Liver (tissue), 8 donors: ENCODE measurements at regions not wholly inside any gene's neighbourhood (a gene's known extent, or its start where the extent isn't known, plus 50 kb on each side); places are given as distances from the start of the nearest gene placed in this dataset.

ENCODE experiments used
- DNase-seq: peaks from one replicate; pipeline ENCODE4 v3.0.0-alpha.2; 2017; ENCODE audit warnings: low spot score
- H3K27ac ChIP-seq, 2 donors: one replicate each; pipeline ENCODE4 v1.7.0; 2013; ENCODE audit warnings: inconsistent platforms in 2 of 2, low read length in 2 of 2, control low read depth in 1 of 2, low read depth in 1 of 2, mild to moderate bottlenecking in 1 of 2
- H3K27me3 ChIP-seq, 4 donors: one replicate each; pipeline versions ENCODE4 v1.6.1 to v1.7.0; 2013; ENCODE audit warnings: low read length in 3 of 4, inconsistent platforms in 1 of 4, mild to moderate bottlenecking in 1 of 4, moderate library complexity in 1 of 4; ENCODE audit not compliant: control insufficient read depth in 4 of 4, insufficient read depth in 4 of 4
- H3K36me3 ChIP-seq, 4 donors: one replicate each; pipeline versions ENCODE4 v1.6.1 to v1.7.0; 2013; ENCODE audit warnings: low read length in 3 of 4, mild to moderate bottlenecking in 3 of 4, low read depth in 1 of 4, moderate library complexity in 1 of 4; ENCODE audit not compliant: control insufficient read depth in 4 of 4, insufficient read depth in 3 of 4
- H3K4me1 ChIP-seq, 4 donors: one replicate each; pipeline versions ENCODE4 v1.6.1 to v1.7.0; 2013; ENCODE audit warnings: low read length in 3 of 4, mild to moderate bottlenecking in 3 of 4, moderate library complexity in 1 of 4; ENCODE audit not compliant: control insufficient read depth in 4 of 4, insufficient read depth in 4 of 4
- H3K4me3 ChIP-seq, 3 donors: one replicate each; pipeline versions ENCODE4 v1.6.1 to v1.7.0; 2013; ENCODE audit warnings: low read length in 3 of 3, control low read depth in 1 of 3, low read depth in 1 of 3, mild to moderate bottlenecking in 1 of 3
- H3K9ac ChIP-seq, 2 donors: one replicate each; pipeline ENCODE4 v1.7.0; 2013; ENCODE audit warnings: low read length in 2 of 2, mild to moderate bottlenecking in 2 of 2, moderate library complexity in 2 of 2, control low read depth in 1 of 2, low read depth in 1 of 2
- H3K9me3 ChIP-seq, 4 donors: one replicate each; pipeline versions ENCODE4 v1.6.1 to v1.7.0; 2013; ENCODE audit warnings: low read length in 3 of 4; ENCODE audit not compliant: control insufficient read depth in 4 of 4
- ATF3 ChIP-seq: IDR thresholded peaks from 2 replicates; pipeline ENCODE4 v1.6.1; 2016; ENCODE audit warnings: antibody characterized with exemption
- CTCF ChIP-seq: fragments of 150-350 bp; IDR thresholded peaks from 2 replicates; pipeline ENCODE4 v1.5.1; 2017; ENCODE audit warnings: improper control_type of control experiment, low read depth, low read length; ENCODE audit not compliant: missing input control
- FOXA1 ChIP-seq: IDR thresholded peaks from 2 replicates; pipeline ENCODE4 v1.6.1; 2016; ENCODE audit warnings: antibody characterized with exemption
- FOXA2 ChIP-seq: IDR thresholded peaks from 2 replicates; pipeline ENCODE4 v1.6.1; 2016; ENCODE audit warnings: antibody characterized with exemption
- GABPA ChIP-seq, 2 donors: IDR thresholded peaks in 1 of 2; conservative IDR thresholded peaks in 1 of 2; 2 replicates each; pipeline ENCODE4 v1.6.1; 2016; ENCODE audit warnings: antibody characterized with exemption in 2 of 2, mild to moderate bottlenecking in 1 of 2, moderate library complexity in 1 of 2
- HNF4A ChIP-seq, 2 donors: conservative IDR thresholded peaks; 2 replicates each; pipeline ENCODE4 v1.6.1; 2016; ENCODE audit warnings: antibody characterized with exemption in 2 of 2, mild to moderate bottlenecking in 2 of 2
- HNF4G ChIP-seq: IDR thresholded peaks from 2 replicates; pipeline ENCODE4 v1.6.1; 2016; ENCODE audit warnings: antibody characterized with exemption
- JUND ChIP-seq, 2 donors: IDR thresholded peaks; 2 replicates each; pipeline ENCODE4 v1.6.1; 2016; ENCODE audit warnings: antibody characterized with exemption in 2 of 2
- MAX ChIP-seq: IDR thresholded peaks from 2 replicates; pipeline ENCODE4 v1.6.1; 2016; ENCODE audit warnings: antibody characterized with exemption
- RAD21 ChIP-seq, 2 donors: IDR thresholded peaks; 2 replicates each; pipeline ENCODE4 v1.6.1; 2016; ENCODE audit warnings: antibody characterized with exemption in 2 of 2, mild to moderate bottlenecking in 2 of 2
- REST ChIP-seq: IDR thresholded peaks from 2 replicates; pipeline ENCODE4 v1.6.1; 2016; ENCODE audit warnings: antibody characterized with exemption, mild to moderate bottlenecking
- RXRA ChIP-seq, 2 donors: IDR thresholded peaks; 2 replicates each; pipeline ENCODE4 v1.6.1; 2017 to 2018; ENCODE audit warnings: antibody characterized with exemption in 2 of 2, mild to moderate bottlenecking in 1 of 2
- SP1 ChIP-seq: IDR thresholded peaks from 2 replicates; pipeline ENCODE4 v1.6.1; 2018; ENCODE audit warnings: antibody characterized with exemption, mild to moderate bottlenecking
- TAF1 ChIP-seq: conservative IDR thresholded peaks from 2 replicates; pipeline ENCODE4 v1.6.1; 2016; ENCODE audit warnings: antibody characterized with exemption, mild to moderate bottlenecking
- ZBTB33 ChIP-seq: IDR thresholded peaks from 2 replicates; pipeline ENCODE4 v1.6.1; 2016; ENCODE audit warnings: antibody characterized with exemption
- WGBS: extraction: QIAGEN DNeasy Blood & Tissue Kit; methylation state at CpG from one replicate; pipeline ENCODE4 v1.1.7; 2013; 5-methylcytosine and 5-hydroxymethylcytosine counted together
- donor health status: healthy.
- donor health status: healthy.
- donor health status: healthy.
- donor health status: healthy.
- donor health status: healthy.

- 57% methylated on average over 11 of the region's 11 CpGs for WGBS
- Histone ChIP-seq H3K4me1 (no peaks in the 10 kb centered on the region), H3K9ac (no peak overlapping the region), H3K36me3 (no peaks in the 10 kb centered on the region), H3K9me3 (no peaks in the 10 kb centered on the region), H3K27me3 (peaks cover 0 to 9% (median 0%) of the 10 kb centered on the region in 4 donors), H3K27ac (no peak overlapping the region), H3K4me3 (no peak overlapping the region)
- TF ChIP-seq CTCF: no peak
- no peak for TF ChIP-seq ATF3
- no peak for TF ChIP-seq FOXA2
- no peak for TF ChIP-seq GABPA (IDR thresholded peaks at IDR 0.05 in 1 of 2, conservative IDR thresholded peaks at IDR 0.05 in 1 of 2)
- TF ChIP-seq HNF4A (conservative IDR thresholded peaks at IDR 0.05): no peak
- TF ChIP-seq FOXA1: no peak
- no peak for TF ChIP-seq RAD21 (IDR thresholded peaks at IDR 0.05)
- no peak for TF ChIP-seq REST
- no peak for TF ChIP-seq JUND (IDR thresholded peaks at IDR 0.05)
- DNase-seq: no peak
Observed at GRCh38 chr19:28823338-28823961, 389.5 kb downstream of the UQCRFS1 start.

- DNase-seq: no peak
- Histone ChIP-seq H3K9me3 (no peaks in the 10 kb centered on the region), H3K36me3 (no peaks in the 10 kb centered on the region), H3K27me3 (peaks cover 0 to 3% (median 0%) of the 10 kb centered on the region in 4 donors), H3K9ac (no peak overlapping the region), H3K4me1 (no peaks in the 10 kb centered on the region), H3K4me3 (no peak overlapping the region), H3K27ac (no peak overlapping the region)
- TF ChIP-seq REST (no peak), ZBTB33 (no peak), SP1 (no peak), TAF1 (no peak), RXRA (IDR thresholded peaks at IDR 0.05) (no peak), HNF4G (no peak), JUND (IDR thresholded peaks at IDR 0.05) (no peak), ATF3 (no peak), GABPA (IDR thresholded peaks at IDR 0.05 in 1 of 2, conservative IDR thresholded peaks at IDR 0.05 in 1 of 2) (no peak), FOXA2 (no peak), MAX (no peak)
- 77% methylated on average over 2 of the region's 2 CpGs for WGBS
Observed at GRCh38 chr19:28820289-28820688, 392.7 kb downstream of the UQCRFS1 start.
